Fibroblast of lung (primary cell): ENCODE measurements at regions not wholly inside any gene's neighbourhood (a gene's known extent, or its start where the extent isn't known, plus 50 kb on each side); places are given as distances from the start of the nearest gene placed in this dataset.
"Not testable (repeated sequence)": the region's sequence is repeated elsewhere in the genome, so short reads cannot be mapped to it uniquely, and the experiment has no call there.

ENCODE experiments used
- CTCF ChIP-seq, 2 donors: IDR thresholded peaks in 1 of 2; conservative IDR thresholded peaks in 1 of 2; 1 replicate in 1 of 2; 2 replicates in 1 of 2; pipeline ENCODE4 v1.5.1; 2011 to 2012; ENCODE audit warnings: low read length in 2 of 2, control low read depth in 1 of 2, inconsistent platforms in 1 of 2, low read depth in 1 of 2, mild to moderate bottlenecking in 1 of 2
- EZH2 ChIP-seq: IDR thresholded peaks from 2 replicates; pipeline ENCODE4 v1.5.1; 2012; ENCODE audit warnings: low read length, control low read depth, mild to moderate bottlenecking; ENCODE audit errors: missing control alignments

GRCh38 chr4:3626131-3626884, 94.1 kb upstream of the LRPAP1 start:
- TF ChIP-seq CTCF (conservative IDR thresholded peaks at IDR 0.05 in 1 of 2, IDR thresholded peaks at IDR 0.05 in 1 of 2; ENCODE audit: low read depth in 1 of 2, low read length in 2 of 2); EZH2: not testable (repeated sequence)
